Neural cell (in vitro differentiated cells): ENCODE measurements at regions not wholly inside any gene's neighbourhood (a gene's known extent, or its start where the extent isn't known, plus 50 kb on each side); places are given as distances from the start of the nearest gene placed in this dataset.

ENCODE experiments used
- H2AFZ ChIP-seq: fragments of 200-600, 300-800 bp; sonication (generic), shearing (Covaris generic); 2 replicates; pipeline ENCODE4 v1.6.0; 2014; ENCODE audit warnings: low read depth, mild to moderate bottlenecking, antibody characterized with exemption, low read length, moderate library complexity
- H3F3A ChIP-seq: fragments of 200-600 bp; shearing (Covaris generic); 2 replicates; pipeline ENCODE4 v1.6.1; 2016; ENCODE audit warnings: mild to moderate bottlenecking, moderate library complexity, mixed read lengths, antibody characterized with exemption, low read length; ENCODE audit not compliant: insufficient read depth, poor library complexity, severe bottlenecking
- H3K27ac ChIP-seq: fragments of 200-600, 300-800 bp; sonication (generic), shearing (Covaris generic); 2 replicates; pipeline ENCODE4 v1.5.1; 2014; ENCODE audit warnings: mild to moderate bottlenecking, low read length, moderate library complexity
- H3K27me3 ChIP-seq: fragments of 300-800, 200-600 bp; sonication (generic), shearing (Covaris generic); 2 replicates; pipeline ENCODE4 v1.6.0; 2014; ENCODE audit warnings: mild to moderate bottlenecking, low read depth, low read length, moderate library complexity; ENCODE audit not compliant: insufficient read depth
- H3K36me3 ChIP-seq: fragments of 300-800, 200-600 bp; sonication (generic), shearing (Covaris generic); 2 replicates; pipeline ENCODE4 v1.5.1; 2014; ENCODE audit warnings: mild to moderate bottlenecking, antibody characterized with exemption, low read length, moderate library complexity; ENCODE audit not compliant: insufficient read depth
- H3K4me2 ChIP-seq: fragments of 300-800, 200-600 bp; sonication (generic), shearing (Covaris generic); 2 replicates; pipeline ENCODE4 v1.6.0; 2014; ENCODE audit warnings: mild to moderate bottlenecking, low read length
- H3K4me3 ChIP-seq: fragments of 300-800, 200-600 bp; sonication (generic), shearing (Covaris generic); 2 replicates; pipeline ENCODE4 v1.5.1; 2014; ENCODE audit warnings: mild to moderate bottlenecking, low read length, moderate library complexity
- H3K79me2 ChIP-seq: fragments of 200-600 bp; shearing (Covaris generic); replicated peaks from 2 replicates; pipeline ENCODE4 v1.6.0; 2014; ENCODE audit warnings: mild to moderate bottlenecking, low read length, moderate library complexity; ENCODE audit not compliant: insufficient read depth
- H3K9ac ChIP-seq: fragments of 300-800, 200-600 bp; sonication (generic), shearing (Covaris generic); 2 replicates; pipeline ENCODE4 v1.6.1; 2016; ENCODE audit warnings: mild to moderate bottlenecking, low read length, mixed read lengths
- H3K9me2 ChIP-seq: fragments of 200-600 bp; shearing (Covaris generic); 2 replicates; pipeline ENCODE4 v1.6.1; 2016; ENCODE audit warnings: mild to moderate bottlenecking, low read length, mixed read lengths; ENCODE audit not compliant: insufficient read depth
- H3K9me3 ChIP-seq: fragments of 200-600, 300-800 bp; sonication (generic), shearing (Covaris generic); 2 replicates; pipeline ENCODE4 v1.6.1; 2016; ENCODE audit warnings: mild to moderate bottlenecking, mixed run types, low read length, moderate library complexity, mixed read lengths
- H4K20me1 ChIP-seq: fragments of 200-600 bp; shearing (Covaris generic); 2 replicates; pipeline ENCODE4 v1.6.1; 2016; ENCODE audit warnings: mild to moderate bottlenecking, mixed run types; ENCODE audit not compliant: insufficient read depth
- CTCF ChIP-seq: fragments of 450-650 bp; IDR thresholded peaks from 2 replicates; pipeline ENCODE4 v1.5.1; 2014; ENCODE audit warnings: antibody characterized with exemption, mild to moderate bottlenecking, moderate library complexity; ENCODE audit not compliant: poor library complexity, severe bottlenecking
- EP300 ChIP-seq: fragments of 450-650 bp; conservative IDR thresholded peaks from 2 replicates; pipeline ENCODE4 v1.6.1; 2014; ENCODE audit warnings: antibody characterized with exemption, mild to moderate bottlenecking, moderate library complexity; ENCODE audit not compliant: poor library complexity, severe bottlenecking
- EZH2 ChIP-seq: fragments of 200-600, 300-800 bp; shearing (Covaris generic), sonication (generic); IDR thresholded peaks from 2 replicates; pipeline ENCODE4 v1.6.1; 2014; ENCODE audit warnings: antibody characterized with exemption, low read length, borderline replicate concordance, mild to moderate bottlenecking; ENCODE audit not compliant: insufficient read depth, poor library complexity, severe bottlenecking
- MXI1 ChIP-seq: fragments of 450-650 bp; conservative IDR thresholded peaks from 2 replicates; pipeline ENCODE4 v1.6.1; 2014; ENCODE audit warnings: antibody characterized with exemption, mild to moderate bottlenecking; ENCODE audit not compliant: poor library complexity, severe bottlenecking
- POLR2AphosphoS5 ChIP-seq: IDR thresholded peaks from 2 replicates; pipeline ENCODE4 v1.6.1; 2012
- RAD21 ChIP-seq: fragments of 450-650 bp; conservative IDR thresholded peaks from 2 replicates; pipeline ENCODE4 v1.6.1; 2014; ENCODE audit warnings: antibody characterized with exemption, mild to moderate bottlenecking, moderate library complexity
- REST ChIP-seq: IDR thresholded peaks from 2 replicates; pipeline ENCODE4 v1.6.1; 2012; ENCODE audit warnings: borderline replicate concordance
- SMC3 ChIP-seq: fragments of 450-650 bp; conservative IDR thresholded peaks from 2 replicates; pipeline ENCODE4 v1.6.1; 2014; ENCODE audit warnings: antibody characterized with exemption, mild to moderate bottlenecking, moderate library complexity; ENCODE audit not compliant: poor library complexity
- TAF1 ChIP-seq: IDR thresholded peaks from 2 replicates; pipeline ENCODE4 v1.6.1; 2012; ENCODE audit warnings: low read depth

GRCh38 chr7:108684629-108685028, 115.0 kb downstream of the DNAJB9 start:
- H4K20me1 ChIP-seq, result no peaks in the 10 kb centered on the region
- no peaks in the 10 kb centered on the region for H3K9me3 ChIP-seq
- TF ChIP-seq MXI1 (no peak), RAD21 (no peak), EP300 (no peak), EZH2 (no peak), SMC3 (no peak), CTCF (no peak)
- no peaks in the 10 kb centered on the region for H3F3A ChIP-seq
- H3K9ac ChIP-seq, result no peak overlapping the region
- H2AFZ ChIP-seq, result no peak overlapping the region
- no peaks in the 10 kb centered on the region for H3K36me3 ChIP-seq
- H3K27ac ChIP-seq, result no peak overlapping the region
- no peak overlapping the region for H3K4me2 ChIP-seq
- H3K9me2 ChIP-seq, result no peaks in the 10 kb centered on the region
- H3K4me3 ChIP-seq, result no peak overlapping the region
- H3K27me3 ChIP-seq, result no peaks in the 10 kb centered on the region
- H3K79me2 ChIP-seq, result no peaks in the 10 kb centered on the region

- H3K4me3 ChIP-seq, result no peak overlapping the region
- no peaks in the 10 kb centered on the region for H3K27me3 ChIP-seq
- H3K9ac ChIP-seq, result no peak overlapping the region
- no peaks in the 10 kb centered on the region for H3K36me3 ChIP-seq
- H3K9me3 ChIP-seq, result no peaks in the 10 kb centered on the region
- H4K20me1 ChIP-seq, result no peaks in the 10 kb centered on the region
- H2AFZ ChIP-seq, result no peak overlapping the region
- H3K27ac ChIP-seq, result no peak overlapping the region
- no peak overlapping the region for H3K4me2 ChIP-seq
- H3K79me2 ChIP-seq, result no peaks in the 10 kb centered on the region
- TF ChIP-seq CTCF (no peak), EP300 (no peak), TAF1 (no peak), SMC3 (no peak), EZH2 (no peak), MXI1 (no peak), RAD21 (no peak), POLR2AphosphoS5 (no peak), REST (no peak)
- no peaks in the 10 kb centered on the region for H3F3A ChIP-seq
- no peaks in the 10 kb centered on the region for H3K9me2 ChIP-seq
These were observed 116.8 kb downstream of the DNAJB9 start for GRCh38 chr7:108686494-108686893.
